Fibroblast of lung (primary cell): ENCODE measurements at regions not wholly inside any gene's neighbourhood (a gene's known extent, or its start where the extent isn't known, plus 50 kb on each side); places are given as distances from the start of the nearest gene placed in this dataset.

ENCODE experiments used
- EZH2 ChIP-seq: IDR thresholded peaks from 2 replicates; pipeline ENCODE4 v1.5.1; 2012; ENCODE audit warnings: low read length, control low read depth, mild to moderate bottlenecking; ENCODE audit errors: missing control alignments
- TF ChIP-seq, protein P1 (sequence below), 2 donors: IDR thresholded peaks in 1 of 2; conservative IDR thresholded peaks in 1 of 2; 1 replicate in 1 of 2; 2 replicates in 1 of 2; pipeline ENCODE4 v1.5.1; 2011 to 2012; ENCODE audit warnings: low read length in 2 of 2, control low read depth in 1 of 2, inconsistent platforms in 1 of 2, low read depth in 1 of 2, mild to moderate bottlenecking in 1 of 2

- TF ChIP-seq, protein P1, sequence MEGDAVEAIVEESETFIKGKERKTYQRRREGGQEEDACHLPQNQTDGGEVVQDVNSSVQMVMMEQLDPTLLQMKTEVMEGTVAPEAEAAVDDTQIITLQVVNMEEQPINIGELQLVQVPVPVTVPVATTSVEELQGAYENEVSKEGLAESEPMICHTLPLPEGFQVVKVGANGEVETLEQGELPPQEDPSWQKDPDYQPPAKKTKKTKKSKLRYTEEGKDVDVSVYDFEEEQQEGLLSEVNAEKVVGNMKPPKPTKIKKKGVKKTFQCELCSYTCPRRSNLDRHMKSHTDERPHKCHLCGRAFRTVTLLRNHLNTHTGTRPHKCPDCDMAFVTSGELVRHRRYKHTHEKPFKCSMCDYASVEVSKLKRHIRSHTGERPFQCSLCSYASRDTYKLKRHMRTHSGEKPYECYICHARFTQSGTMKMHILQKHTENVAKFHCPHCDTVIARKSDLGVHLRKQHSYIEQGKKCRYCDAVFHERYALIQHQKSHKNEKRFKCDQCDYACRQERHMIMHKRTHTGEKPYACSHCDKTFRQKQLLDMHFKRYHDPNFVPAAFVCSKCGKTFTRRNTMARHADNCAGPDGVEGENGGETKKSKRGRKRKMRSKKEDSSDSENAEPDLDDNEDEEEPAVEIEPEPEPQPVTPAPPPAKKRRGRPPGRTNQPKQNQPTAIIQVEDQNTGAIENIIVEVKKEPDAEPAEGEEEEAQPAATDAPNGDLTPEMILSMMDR (conservative IDR thresholded peaks at IDR 0.05 in 1 of 2, IDR thresholded peaks at IDR 0.05 in 1 of 2; ENCODE audit: low read depth in 1 of 2, low read length in 2 of 2) = no peak
- TF ChIP-seq EZH2 = no peak
Observed at GRCh38 chr17:5635949-5636348, 51.6 kb upstream of the NLRP1 start.
